Retinal pigment epithelial cell (primary cell): ENCODE measurements at regions not wholly inside any gene's neighbourhood (a gene's known extent, or its start where the extent isn't known, plus 50 kb on each side); places are given as distances from the start of the nearest gene placed in this dataset.

Experiments
- DNase-seq: peaks from one replicate; pipeline ENCODE4 v3.0.0-alpha.2; 2010; ENCODE audit warnings: low read depth
- H3K4me3 ChIP-seq: 2 replicates; pipeline ENCODE4 v1.5.1; 2011; ENCODE audit warnings: mild to moderate bottlenecking, low read length, control low read depth, moderate library complexity
- TF ChIP-seq, protein P1 (sequence below): conservative IDR thresholded peaks from 2 replicates; pipeline ENCODE4 v1.5.1; 2011; ENCODE audit warnings: low read depth, low read length, control low read depth, inconsistent platforms

DNA sequence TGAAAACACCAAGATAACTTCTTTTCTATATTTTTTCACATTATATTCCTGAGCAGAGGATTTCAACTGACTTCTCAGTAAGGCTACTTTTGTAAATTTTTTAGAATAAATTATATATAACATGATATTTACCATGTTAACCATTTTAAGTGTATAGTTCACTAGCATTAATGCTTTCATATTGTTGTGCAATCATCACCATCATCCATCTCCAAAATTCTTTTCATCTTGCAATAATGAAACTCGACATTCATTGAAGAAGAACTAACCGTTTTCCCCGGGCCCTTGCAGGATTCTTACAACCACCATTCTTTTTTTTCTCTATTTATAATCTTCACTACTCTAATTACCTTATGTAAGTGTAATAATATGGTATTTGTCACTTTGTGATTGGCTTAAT lies 1036.1 kb downstream of the LRFN5 start:
- DNase-seq: no peak
- TF ChIP-seq, protein P1, sequence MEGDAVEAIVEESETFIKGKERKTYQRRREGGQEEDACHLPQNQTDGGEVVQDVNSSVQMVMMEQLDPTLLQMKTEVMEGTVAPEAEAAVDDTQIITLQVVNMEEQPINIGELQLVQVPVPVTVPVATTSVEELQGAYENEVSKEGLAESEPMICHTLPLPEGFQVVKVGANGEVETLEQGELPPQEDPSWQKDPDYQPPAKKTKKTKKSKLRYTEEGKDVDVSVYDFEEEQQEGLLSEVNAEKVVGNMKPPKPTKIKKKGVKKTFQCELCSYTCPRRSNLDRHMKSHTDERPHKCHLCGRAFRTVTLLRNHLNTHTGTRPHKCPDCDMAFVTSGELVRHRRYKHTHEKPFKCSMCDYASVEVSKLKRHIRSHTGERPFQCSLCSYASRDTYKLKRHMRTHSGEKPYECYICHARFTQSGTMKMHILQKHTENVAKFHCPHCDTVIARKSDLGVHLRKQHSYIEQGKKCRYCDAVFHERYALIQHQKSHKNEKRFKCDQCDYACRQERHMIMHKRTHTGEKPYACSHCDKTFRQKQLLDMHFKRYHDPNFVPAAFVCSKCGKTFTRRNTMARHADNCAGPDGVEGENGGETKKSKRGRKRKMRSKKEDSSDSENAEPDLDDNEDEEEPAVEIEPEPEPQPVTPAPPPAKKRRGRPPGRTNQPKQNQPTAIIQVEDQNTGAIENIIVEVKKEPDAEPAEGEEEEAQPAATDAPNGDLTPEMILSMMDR: no peak
- no peak overlapping the region for H3K4me3 ChIP-seq

GRCh38 chr14:42633504-42634095 lies 1026.9 kb downstream of the LRFN5 start:
- no peak overlapping the region for H3K4me3 ChIP-seq
- TF ChIP-seq, protein P1: no peak
- no peak for DNase-seq

- no peak overlapping the region for H3K4me3 ChIP-seq
- DNase-seq: no peak
- TF ChIP-seq, protein P1: no peak
These were observed 1022.9 kb downstream of the LRFN5 start for GRCh38 chr14:42629553-42629952.

DNA sequence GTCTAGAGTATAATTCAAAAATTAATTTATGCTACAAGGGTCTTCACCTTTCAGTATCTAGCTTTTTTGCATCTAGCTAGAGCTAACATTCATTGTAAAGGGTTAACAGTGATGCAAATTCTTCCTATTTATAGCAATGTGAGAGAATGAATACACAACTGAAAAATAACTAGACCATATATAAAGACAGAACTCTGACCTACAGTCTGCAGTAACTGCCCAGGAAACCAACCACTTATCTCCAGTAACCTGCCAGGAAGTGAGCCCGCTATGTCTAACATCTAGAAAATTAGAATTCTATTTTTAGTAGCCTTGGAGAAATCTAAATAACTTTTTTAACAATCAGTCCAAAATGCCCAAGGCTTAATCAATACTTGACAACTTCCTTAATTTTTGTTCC lies 1021.9 kb downstream of the LRFN5 start:
- no peak for DNase-seq
- no peak overlapping the region for H3K4me3 ChIP-seq
- TF ChIP-seq, protein P1: no peak

- no peak overlapping the region for H3K4me3 ChIP-seq
- DNase-seq: peak; percentile 13
- TF ChIP-seq, protein P1: no peak
These were observed 1020.3 kb downstream of the LRFN5 start for GRCh38 chr14:42626986-42627385.

DNA sequence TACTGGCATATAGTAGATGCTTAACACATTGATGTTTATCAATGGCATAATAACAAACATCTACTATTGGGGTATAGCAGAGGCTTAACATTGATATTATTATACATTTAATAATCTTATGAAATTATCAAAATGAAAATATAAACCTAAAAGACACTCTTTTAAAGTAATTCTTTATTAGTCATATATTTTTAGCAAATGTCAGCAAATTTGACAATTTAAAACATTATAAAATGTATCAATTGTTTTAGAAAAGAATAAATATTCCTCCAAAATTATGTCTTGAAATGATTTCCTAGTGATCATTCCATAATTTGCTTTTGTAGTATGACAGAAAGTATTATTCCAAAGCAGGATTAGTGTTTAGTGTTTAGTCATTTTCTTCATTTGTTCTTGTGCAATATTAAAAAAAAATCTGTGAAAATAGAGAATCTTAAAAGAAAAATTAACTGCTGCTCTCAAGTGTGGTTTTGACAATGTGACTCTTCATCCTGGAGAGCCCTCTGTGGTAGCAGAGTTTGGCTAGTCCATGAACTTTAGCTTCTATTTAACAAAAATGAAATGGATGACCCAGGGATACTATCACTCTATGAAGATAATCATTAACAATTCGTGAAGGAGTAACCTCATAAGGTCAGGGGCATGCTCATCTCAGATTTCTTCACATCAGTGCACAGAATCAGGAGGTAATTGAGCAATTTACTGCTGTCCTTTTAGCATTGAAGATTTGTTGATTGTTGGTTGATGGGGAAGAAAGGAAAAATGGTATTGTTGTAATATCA lies 1018.5 kb downstream of the LRFN5 start:
- DNase-seq: no peak
- H3K4me3 ChIP-seq: no peak overlapping the region
- TF ChIP-seq, protein P1: no peak

DNA sequence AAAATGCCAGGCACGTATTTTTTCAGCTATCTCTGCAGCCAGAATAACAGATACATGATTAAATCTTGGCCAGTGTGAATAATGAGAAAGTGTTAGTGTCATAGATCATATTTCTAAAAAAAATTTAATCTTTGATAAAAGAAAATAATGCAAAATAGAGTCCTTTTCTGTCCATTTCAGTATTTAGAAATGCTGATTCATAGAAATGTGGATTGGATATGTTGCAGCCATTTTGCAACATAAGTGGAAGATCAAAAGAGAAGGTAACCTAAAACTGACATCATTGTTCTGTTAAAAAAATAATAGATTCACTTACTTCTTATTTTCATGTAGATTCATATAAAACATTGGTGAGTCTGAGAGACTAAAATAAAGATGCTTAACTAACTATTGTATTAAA lies 1010.3 kb downstream of the LRFN5 start:
- TF ChIP-seq, protein P1: no peak
- no peak for DNase-seq
- no peak overlapping the region for H3K4me3 ChIP-seq
